ENCODE measurements at regions not wholly inside any gene's neighbourhood (a gene's known extent, or its start where the extent isn't known, plus 50 kb on each side); places are given as distances from the start of the nearest gene placed in this dataset. TPM values are rescaled to one million over a fixed set of nuclear protein-coding genes. Genes with fewer than 3 reads are reported as not detected.
A peak's percentile ranks its signal among the peaks of the same experiment; 100 is the strongest.
"Not testable (repeated sequence)": the region's sequence is repeated elsewhere in the genome, so short reads cannot be mapped to it uniquely, and the experiment has no call there.

DNA sequence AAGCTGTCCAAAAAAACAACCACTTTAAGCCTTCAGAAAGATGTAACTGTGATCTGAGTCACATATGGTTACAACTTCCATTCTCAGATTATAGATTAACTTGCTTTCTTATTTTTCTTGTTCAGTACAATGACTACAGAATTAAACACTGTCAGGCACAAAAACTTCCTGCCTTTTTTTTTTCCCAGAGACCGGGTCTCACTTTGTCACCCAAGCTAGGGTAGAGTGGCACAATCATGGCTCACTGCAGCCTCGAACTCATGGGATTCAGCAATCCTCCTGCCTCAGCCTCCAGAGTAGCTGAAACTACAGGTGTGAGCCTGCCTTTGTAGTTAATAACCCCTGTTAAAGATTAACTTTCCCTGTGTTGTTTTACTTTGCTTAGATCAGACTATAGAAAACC lies 163.2 kb downstream of the AVL9 start:
- DNase-seq (ENCODE audit: low read depth in 2 of 3, low spot score in 2 of 3): no peak

DNA sequence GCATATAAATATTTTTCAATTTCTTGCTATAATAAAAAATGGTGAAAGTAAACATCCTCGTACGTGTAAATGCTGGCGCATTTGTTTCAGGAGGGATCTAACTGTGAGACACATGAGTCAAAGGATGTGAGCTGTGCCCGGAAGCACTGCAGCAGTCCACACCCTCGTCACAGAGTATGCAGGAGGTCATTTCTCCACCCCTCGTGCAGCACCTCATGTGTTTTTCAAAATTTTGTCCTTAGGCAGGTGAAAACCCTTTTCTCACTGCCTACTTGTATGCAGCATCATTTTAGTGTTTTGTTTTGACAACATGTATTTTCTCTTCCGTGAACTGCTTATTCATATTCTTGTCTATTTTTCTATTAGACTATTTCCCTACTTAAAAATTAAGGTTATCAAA lies 162.7 kb downstream of the AVL9 start:
- no peak for DNase-seq (ENCODE audit: low read depth in 2 of 3, low spot score in 2 of 3)

DNA sequence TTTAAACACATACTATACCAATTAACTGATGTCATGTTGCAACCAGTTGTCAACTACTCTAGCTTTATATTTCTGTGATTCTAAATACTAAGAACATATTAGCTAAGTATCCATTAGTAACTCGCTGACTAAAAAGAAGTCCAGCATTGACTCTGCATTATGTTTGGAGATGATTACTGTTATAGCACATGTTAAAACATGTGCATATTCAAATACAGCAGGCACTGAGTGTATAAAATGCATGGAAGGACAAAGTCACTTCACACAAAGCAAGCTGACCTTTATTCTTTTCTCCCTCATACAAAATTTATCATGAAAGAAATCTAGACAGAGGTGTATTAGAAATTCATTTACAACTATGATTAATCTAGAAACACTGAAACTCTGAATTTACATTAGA lies 159.3 kb downstream of the AVL9 start:
- not testable (repeated sequence) for DNase-seq (ENCODE audit: low read depth in 2 of 3, low spot score in 2 of 3)

DNA sequence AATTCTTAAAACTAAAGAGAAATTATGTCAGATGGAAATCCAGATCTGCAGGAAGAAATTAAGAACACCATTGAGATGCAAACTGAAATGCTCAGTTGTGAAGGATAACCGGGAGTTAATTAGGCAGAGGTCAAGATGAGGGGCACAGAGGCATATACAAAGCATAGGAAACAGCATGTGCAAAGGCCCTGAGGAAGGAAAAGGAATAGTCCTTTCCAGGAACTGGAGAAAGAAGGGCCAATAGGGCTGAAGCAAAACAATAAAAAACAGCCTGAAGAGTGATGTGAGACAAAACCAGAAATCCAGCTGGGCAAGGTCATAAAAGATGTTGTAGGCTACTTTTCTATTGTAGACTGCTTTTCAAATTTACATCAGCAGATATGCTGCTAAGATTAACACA lies 155.1 kb downstream of the AVL9 start:
- DNase-seq (ENCODE audit: low read depth in 2 of 3, low spot score in 2 of 3): not testable (repeated sequence)

DNA sequence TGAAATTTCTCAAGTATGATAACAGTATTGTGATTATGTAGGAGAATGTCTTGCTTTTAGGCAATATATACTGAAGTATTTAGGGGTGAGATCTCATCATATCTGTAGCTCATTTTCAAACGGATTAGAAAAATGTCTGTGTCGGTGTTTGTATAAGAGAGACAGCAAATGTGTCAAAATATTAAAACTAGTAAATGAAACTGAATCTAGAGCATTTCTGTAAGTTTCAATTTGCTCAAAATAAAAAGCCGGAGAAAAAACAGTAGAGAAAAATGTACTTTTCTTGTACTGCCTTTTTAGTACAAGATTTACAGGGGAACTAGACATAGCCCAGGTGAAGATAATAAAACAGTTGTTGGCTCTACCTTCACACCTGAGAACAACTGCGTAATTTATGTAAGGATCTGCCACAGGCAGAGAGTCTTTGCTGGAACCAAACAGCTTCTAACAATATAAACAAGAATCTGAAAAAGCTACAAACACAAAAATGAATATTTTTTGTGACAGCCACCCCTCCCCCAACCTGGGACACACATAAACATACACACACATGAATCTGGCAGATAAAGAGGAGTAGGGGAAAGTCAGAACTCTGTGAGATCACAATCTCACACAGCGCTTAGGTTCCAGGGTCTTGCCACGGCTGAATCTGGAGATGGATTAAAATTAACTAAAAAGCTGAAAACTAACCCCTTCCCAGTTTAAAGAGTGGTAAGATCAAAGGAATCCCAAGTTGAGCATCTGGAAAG lies 153.3 kb downstream of the AVL9 start:
- DNase-seq (ENCODE audit: low read depth in 2 of 3, low spot score in 2 of 3): no peak

DNA sequence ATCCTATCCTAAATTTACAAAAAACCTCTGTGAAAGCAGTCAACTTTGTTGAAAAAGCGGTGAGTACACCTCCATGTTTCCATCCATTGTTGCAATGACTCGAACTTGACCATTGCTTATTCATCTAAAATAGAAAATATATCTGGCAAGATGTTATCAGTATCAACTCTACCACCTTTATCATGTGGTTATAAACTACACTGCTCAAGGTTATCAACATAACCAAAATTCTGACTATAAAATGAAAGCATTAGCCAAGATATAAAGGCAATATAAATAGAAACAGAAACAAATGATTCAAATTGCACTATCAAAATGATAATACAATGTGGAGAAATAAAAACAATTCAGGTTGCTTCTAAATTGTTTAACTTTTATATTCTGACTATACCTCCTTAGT lies 150.0 kb downstream of the AVL9 start:
- DNase-seq (ENCODE audit: low read depth in 2 of 3, low spot score in 2 of 3): not testable (repeated sequence)

DNA sequence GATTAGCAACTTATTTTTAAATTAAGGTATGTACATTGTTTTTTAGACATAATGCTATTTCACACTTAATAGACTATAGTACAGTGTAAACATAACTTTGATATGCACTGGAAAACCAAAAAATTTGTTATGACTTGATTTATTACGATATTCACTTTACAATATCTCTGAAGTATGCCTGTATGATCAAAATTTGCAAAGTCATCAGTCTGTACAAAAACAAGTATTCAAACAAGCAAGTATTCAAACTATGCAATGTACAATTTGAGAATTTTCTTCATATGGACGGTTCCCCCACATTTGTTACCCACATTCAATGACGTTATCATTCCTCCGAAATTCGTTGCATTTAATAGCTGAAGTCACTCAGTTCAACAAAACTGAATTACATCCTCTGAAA lies 147.9 kb downstream of the AVL9 start:
- no peak for DNase-seq (ENCODE audit: low read depth in 2 of 3, low spot score in 2 of 3)

DNA sequence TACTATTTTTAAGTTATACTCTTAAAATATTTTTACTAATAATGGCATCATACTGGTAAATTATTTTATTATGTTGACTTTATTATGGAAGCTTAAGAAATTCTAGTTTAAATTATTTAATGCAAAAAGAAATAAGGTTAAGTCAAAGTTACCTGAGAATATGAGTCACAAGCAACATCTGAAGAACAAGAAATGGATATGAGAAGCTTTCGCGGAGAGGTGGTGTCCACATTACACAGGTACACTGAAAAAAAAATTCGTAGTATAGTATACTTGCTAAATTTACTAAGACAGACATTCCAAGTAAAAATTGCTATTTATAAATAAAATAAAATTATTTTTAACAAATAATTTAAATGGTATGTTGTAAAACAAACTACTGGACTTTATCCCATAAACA lies 143.8 kb downstream of the AVL9 start:
- no peak for DNase-seq (ENCODE audit: low read depth in 2 of 3, low spot score in 2 of 3)

DNA sequence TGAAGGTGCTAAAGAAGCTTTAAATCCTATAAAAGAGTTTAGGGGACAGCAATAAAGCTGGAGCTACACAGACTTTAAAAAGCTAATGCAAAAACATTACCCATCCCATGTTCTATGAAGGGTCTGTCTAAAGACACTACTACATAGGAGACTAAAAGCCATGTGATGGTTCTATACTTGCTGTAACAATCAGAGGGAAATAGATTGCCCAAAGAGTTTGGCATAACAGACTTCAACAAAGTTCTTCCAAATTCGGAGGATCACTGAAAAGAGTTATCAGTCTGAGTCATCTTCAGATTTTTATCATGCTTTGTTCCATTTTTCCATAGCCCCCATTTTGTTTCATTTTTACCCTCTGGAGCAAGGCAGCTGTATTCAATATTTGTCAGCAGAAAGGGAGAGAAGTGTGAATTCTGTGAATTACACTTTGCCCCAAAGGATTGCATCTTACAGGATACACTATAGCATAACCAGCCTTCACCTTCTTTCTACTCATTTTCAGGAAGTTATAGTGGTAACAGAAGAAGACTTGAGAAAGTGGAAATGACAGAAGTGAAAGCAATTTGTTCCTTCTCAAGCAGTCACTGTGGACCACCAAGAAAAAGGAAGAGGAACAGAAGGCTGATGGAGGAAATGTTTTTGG lies 143.3 kb downstream of the AVL9 start:
- DNase-seq (ENCODE audit: low read depth in 2 of 3, low spot score in 2 of 3): peak in 1 of 3 donors; percentile 67

Small RNA genes lying in the stretch of these regions (small RNA-seq; reads per million reads assigned to genes)
- gene AC018645.1 (not detected), gene MIR550A2 (not detected), gene RF00322 (not detected)
